ENCODE measurements at regions not wholly inside any gene's neighbourhood (a gene's known extent, or its start where the extent isn't known, plus 50 kb on each side); places are given as distances from the start of the nearest gene placed in this dataset.
"Not testable (repeated sequence)": the region's sequence is repeated elsewhere in the genome, so short reads cannot be mapped to it uniquely, and the experiment has no call there.

GRCh38 chr6:115746583-115746982 is 314.1 kb downstream of the FRK start:
- not testable (repeated sequence) for H3K4me1 Mint-ChIP-seq; H3K4me3 Mint-ChIP-seq; ATAC-seq (replicated peaks; ENCODE audit: extremely low read depth, poor library complexity, severe bottlenecking); DNase-seq (ENCODE audit: low spot score in 2 of 2); H3K36me3 Mint-ChIP-seq (ENCODE audit: insufficient read depth); H3K27ac Mint-ChIP-seq (ENCODE audit: low read depth); H3K27me3 Mint-ChIP-seq
- H3K9me3 Mint-ChIP-seq: peaks cover 22% of the 10 kb centered on the region

GRCh38 chr6:115740907-115741306 is 319.8 kb downstream of the FRK start:
- ATAC-seq (replicated peaks; ENCODE audit: extremely low read depth, poor library complexity, severe bottlenecking): no peak
- no peak overlapping the region for H3K27ac Mint-ChIP-seq (ENCODE audit: low read depth)
- no peaks in the 10 kb centered on the region for H3K4me1 Mint-ChIP-seq
- peaks cover 33% of the 10 kb centered on the region for H3K9me3 Mint-ChIP-seq
- no peaks in the 10 kb centered on the region for H3K27me3 Mint-ChIP-seq
- H3K36me3 Mint-ChIP-seq (ENCODE audit: insufficient read depth): no peaks in the 10 kb centered on the region
- H3K4me3 Mint-ChIP-seq: no peak overlapping the region
- DNase-seq (ENCODE audit: low spot score in 2 of 2): no peak

GRCh38 chr6:115735610-115736009 is 325.1 kb downstream of the FRK start:
- H3K4me1 Mint-ChIP-seq: no peaks in the 10 kb centered on the region
- ATAC-seq (replicated peaks; ENCODE audit: extremely low read depth, poor library complexity, severe bottlenecking): no peak

GRCh38 chr6:115733426-115733825 is 327.3 kb downstream of the FRK start:
- Mint-ChIP-seq H3K9me3 (peaks cover 22% of the 10 kb centered on the region), H3K4me1 (no peaks in the 10 kb centered on the region)
- ATAC-seq (replicated peaks; ENCODE audit: extremely low read depth, poor library complexity, severe bottlenecking): no peak

More at GRCh38 chr6:115735610-115736009, 325.1 kb downstream of the FRK start:
- Mint-ChIP-seq H3K4me3 (no peak overlapping the region), H3K27me3 (no peaks in the 10 kb centered on the region), H3K36me3 (ENCODE audit: insufficient read depth) (no peaks in the 10 kb centered on the region), H3K27ac (ENCODE audit: low read depth) (no peak overlapping the region), H3K9me3 (peaks cover 28% of the 10 kb centered on the region)
- DNase-seq (ENCODE audit: low spot score in 2 of 2): no peak

GRCh38 chr6:115729036-115729435 is 331.7 kb downstream of the FRK start:
- H3K4me1 Mint-ChIP-seq: no peaks in the 10 kb centered on the region
- peaks cover 21% of the 10 kb centered on the region for H3K9me3 Mint-ChIP-seq
- DNase-seq (ENCODE audit: low spot score in 2 of 2) (no peak), ATAC-seq (replicated peaks; ENCODE audit: extremely low read depth, poor library complexity, severe bottlenecking) (no peak)
- no peak overlapping the region for H3K4me3 Mint-ChIP-seq
- H3K27ac Mint-ChIP-seq (ENCODE audit: low read depth): no peak overlapping the region
- no peaks in the 10 kb centered on the region for H3K27me3 Mint-ChIP-seq
- H3K36me3 Mint-ChIP-seq (ENCODE audit: insufficient read depth): no peaks in the 10 kb centered on the region

More at GRCh38 chr6:115733426-115733825, 327.3 kb downstream of the FRK start:
- DNase-seq (ENCODE audit: low spot score in 2 of 2): no peak
- Mint-ChIP-seq H3K4me3 (no peak overlapping the region), H3K27ac (ENCODE audit: low read depth) (no peak overlapping the region), H3K27me3 (no peaks in the 10 kb centered on the region), H3K36me3 (ENCODE audit: insufficient read depth) (no peaks in the 10 kb centered on the region)

GRCh38 chr6:115728171-115728570 is 332.5 kb downstream of the FRK start:
- DNase-seq (ENCODE audit: low spot score in 2 of 2) (no peak), ATAC-seq (replicated peaks; ENCODE audit: extremely low read depth, poor library complexity, severe bottlenecking) (no peak)
- Mint-ChIP-seq H3K36me3 (ENCODE audit: insufficient read depth) (no peaks in the 10 kb centered on the region), H3K4me1 (no peaks in the 10 kb centered on the region), H3K4me3 (no peak overlapping the region), H3K9me3 (peaks cover 24% of the 10 kb centered on the region), H3K27ac (ENCODE audit: low read depth) (no peak overlapping the region), H3K27me3 (no peaks in the 10 kb centered on the region)

GRCh38 chr6:115721564-115721963 is 339.1 kb downstream of the FRK start:
- DNase-seq (ENCODE audit: low spot score in 2 of 2) (no peak), ATAC-seq (replicated peaks; ENCODE audit: extremely low read depth, poor library complexity, severe bottlenecking) (no peak)
- no peaks in the 10 kb centered on the region for H3K4me1 Mint-ChIP-seq
- no peaks in the 10 kb centered on the region for H3K36me3 Mint-ChIP-seq (ENCODE audit: insufficient read depth)
- no peak overlapping the region for H3K27ac Mint-ChIP-seq (ENCODE audit: low read depth)
- no peak overlapping the region for H3K4me3 Mint-ChIP-seq
- no peaks in the 10 kb centered on the region for H3K27me3 Mint-ChIP-seq
- H3K9me3 Mint-ChIP-seq: peaks cover 33% of the 10 kb centered on the region

- Mint-ChIP-seq H3K27ac (ENCODE audit: low read depth) (no peak overlapping the region), H3K36me3 (ENCODE audit: insufficient read depth) (no peaks in the 10 kb centered on the region), H3K4me3 (no peak overlapping the region), H3K4me1 (no peaks in the 10 kb centered on the region), H3K27me3 (no peaks in the 10 kb centered on the region), H3K9me3 (peaks cover 33% of the 10 kb centered on the region)
- DNase-seq (ENCODE audit: low spot score in 2 of 2) (no peak), ATAC-seq (replicated peaks; ENCODE audit: extremely low read depth, poor library complexity, severe bottlenecking) (no peak)
Observed at GRCh38 chr6:115720900-115721299, 339.8 kb downstream of the FRK start.

GRCh38 chr6:115717472-115717871 is 343.2 kb downstream of the FRK start:
- no peak for DNase-seq (ENCODE audit: low spot score in 2 of 2)
- H3K36me3 Mint-ChIP-seq (ENCODE audit: insufficient read depth): no peaks in the 10 kb centered on the region
- H3K9me3 Mint-ChIP-seq: peaks cover 25% of the 10 kb centered on the region
- H3K27ac Mint-ChIP-seq (ENCODE audit: low read depth): no peak overlapping the region
- H3K4me3 Mint-ChIP-seq: no peak overlapping the region
- no peaks in the 10 kb centered on the region for H3K4me1 Mint-ChIP-seq
- H3K27me3 Mint-ChIP-seq: no peaks in the 10 kb centered on the region
- no peak for ATAC-seq (replicated peaks; ENCODE audit: extremely low read depth, poor library complexity, severe bottlenecking)

- ATAC-seq (replicated peaks; ENCODE audit: extremely low read depth, poor library complexity, severe bottlenecking) (no peak), DNase-seq (ENCODE audit: low spot score in 2 of 2) (no peak)
- H3K27me3 Mint-ChIP-seq: no peaks in the 10 kb centered on the region
- no peak overlapping the region for H3K27ac Mint-ChIP-seq (ENCODE audit: low read depth)
- H3K36me3 Mint-ChIP-seq (ENCODE audit: insufficient read depth): no peaks in the 10 kb centered on the region
- H3K4me3 Mint-ChIP-seq: no peak overlapping the region
- H3K4me1 Mint-ChIP-seq: no peaks in the 10 kb centered on the region
- peaks cover 25% of the 10 kb centered on the region for H3K9me3 Mint-ChIP-seq
Observed at GRCh38 chr6:115717062-115717461, 343.6 kb downstream of the FRK start.

- Mint-ChIP-seq H3K27me3 (no peaks in the 10 kb centered on the region), H3K9me3 (peaks cover 9% of the 10 kb centered on the region), H3K36me3 (ENCODE audit: insufficient read depth) (no peaks in the 10 kb centered on the region), H3K4me1 (no peaks in the 10 kb centered on the region), H3K27ac (ENCODE audit: low read depth) (no peak overlapping the region), H3K4me3 (no peak overlapping the region)
- no peak for ATAC-seq (replicated peaks; ENCODE audit: extremely low read depth, poor library complexity, severe bottlenecking)
- DNase-seq (ENCODE audit: low spot score in 2 of 2): no peak
Observed at GRCh38 chr6:115712291-115712961, 348.3 kb downstream of the FRK start.

GRCh38 chr6:115708850-115709249 is 351.8 kb downstream of the FRK start:
- Mint-ChIP-seq H3K4me3 (no peak overlapping the region), H3K4me1 (no peaks in the 10 kb centered on the region), H3K27me3 (no peaks in the 10 kb centered on the region), H3K9me3 (peaks cover 6% of the 10 kb centered on the region), H3K36me3 (ENCODE audit: insufficient read depth) (no peaks in the 10 kb centered on the region), H3K27ac (ENCODE audit: low read depth) (no peak overlapping the region)
- ATAC-seq (replicated peaks; ENCODE audit: extremely low read depth, poor library complexity, severe bottlenecking) (no peak), DNase-seq (ENCODE audit: low spot score in 2 of 2) (no peak)

GRCh38 chr6:115706981-115707380 is 353.7 kb downstream of the FRK start:
- no peak overlapping the region for H3K4me3 Mint-ChIP-seq
- H3K9me3 Mint-ChIP-seq: peaks cover 15% of the 10 kb centered on the region
- H3K36me3 Mint-ChIP-seq (ENCODE audit: insufficient read depth): no peaks in the 10 kb centered on the region
- no peak for ATAC-seq (replicated peaks; ENCODE audit: extremely low read depth, poor library complexity, severe bottlenecking)
- H3K27me3 Mint-ChIP-seq: no peaks in the 10 kb centered on the region
- no peak overlapping the region for H3K27ac Mint-ChIP-seq (ENCODE audit: low read depth)
- H3K4me1 Mint-ChIP-seq: no peaks in the 10 kb centered on the region
- no peak for DNase-seq (ENCODE audit: low spot score in 2 of 2)

Measured in central memory CD8-positive, alpha-beta T cell (primary cell).